GM12891 (cell line): ENCODE measurements at regions not wholly inside any gene's neighbourhood (a gene's known extent, or its start where the extent isn't known, plus 50 kb on each side); places are given as distances from the start of the nearest gene placed in this dataset.
"Not testable (repeated sequence)": the region's sequence is repeated elsewhere in the genome, so short reads cannot be mapped to it uniquely, and the experiment has no call there.

Experiments used
- DNase-seq: peaks from one replicate; pipeline ENCODE4 v3.0.0; 2011; ENCODE audit warnings: low spot score; ENCODE audit not compliant: insufficient read length
- FAIRE-seq: peaks from 2 replicates; lab custom pipeline; 2011; peaks lifted over from hg19 to GRCh38; lab: Jason Lieb, UNC
- PAX5 ChIP-seq: IDR thresholded peaks from 2 replicates; pipeline ENCODE4 v1.6.1; 2011; ENCODE audit warnings: low read length, moderate library complexity, mild to moderate bottlenecking; ENCODE audit not compliant: insufficient read depth, severe bottlenecking
- POLR2A ChIP-seq: IDR thresholded peaks from 2 replicates; pipeline ENCODE4 v1.6.1; 2011; ENCODE audit warnings: low read depth, low read length, control low read depth
- POLR2AphosphoS5 ChIP-seq: IDR thresholded peaks from 2 replicates; pipeline ENCODE4 v1.6.1; 2011; ENCODE audit warnings: low read depth, low read length, control low read depth
- POU2F2 ChIP-seq: IDR thresholded peaks from 2 replicates; pipeline ENCODE4 v1.6.1; 2011; ENCODE audit warnings: low read depth, mild to moderate bottlenecking, control low read depth, low read length, moderate library complexity
- SPI1 ChIP-seq: IDR thresholded peaks from 2 replicates; pipeline ENCODE4 v1.6.1; 2011; ENCODE audit warnings: low read depth, low read length, control low read depth
- TAF1 ChIP-seq: IDR thresholded peaks from 2 replicates; pipeline ENCODE4 v1.6.1; 2011; ENCODE audit warnings: low read depth, low read length, control low read depth

DNA sequence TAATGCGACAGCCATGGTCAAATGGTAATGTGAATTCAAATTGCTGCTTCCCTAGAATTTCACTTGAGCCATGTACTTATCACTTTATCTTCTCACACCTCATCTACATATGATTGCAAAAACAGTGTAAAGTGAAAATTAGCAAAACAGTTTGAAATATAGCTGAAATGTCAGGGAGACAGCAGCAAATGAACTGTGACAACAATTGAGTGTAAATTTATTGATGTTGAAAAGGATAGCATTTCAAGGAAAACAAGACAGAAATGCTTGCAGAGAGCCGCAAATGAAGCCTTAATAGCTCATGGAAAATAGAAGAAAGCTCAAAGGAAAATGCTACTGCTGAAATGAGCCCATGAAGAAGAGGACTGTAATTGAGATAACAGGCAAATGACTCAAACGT lies 516.2 kb upstream of the POT1 start:
- FAIRE-seq (no peak), DNase-seq (no peak)
- TF ChIP-seq POLR2AphosphoS5 (no peak), TAF1 (no peak), POLR2A (no peak), POU2F2 (no peak), PAX5 (no peak), SPI1 (no peak)

DNA sequence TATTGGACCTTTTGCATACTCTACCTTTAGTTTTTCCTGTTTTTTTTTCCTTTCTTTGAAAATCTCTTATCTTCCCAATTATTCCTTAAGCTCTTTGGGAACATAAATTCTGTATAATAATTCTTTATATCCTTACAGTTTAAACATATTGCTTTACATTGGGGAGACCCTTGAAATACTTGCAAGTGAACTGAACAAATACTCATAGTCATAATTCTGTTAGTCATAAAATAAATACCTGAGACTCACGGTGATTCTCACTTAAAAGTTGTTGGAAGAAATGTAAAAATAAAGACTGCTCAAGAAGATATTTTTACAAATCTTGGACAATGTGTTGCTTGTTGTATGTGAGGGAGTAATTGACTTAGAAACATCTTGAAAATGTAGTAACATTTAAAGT lies 515.2 kb upstream of the POT1 start:
- DNase-seq = no peak
- no peak for FAIRE-seq
- no peak for TF ChIP-seq PAX5
- no peak for TF ChIP-seq TAF1
- TF ChIP-seq POLR2AphosphoS5 = no peak
- TF ChIP-seq SPI1 = no peak
- no peak for TF ChIP-seq POU2F2
- no peak for TF ChIP-seq POLR2A

DNA sequence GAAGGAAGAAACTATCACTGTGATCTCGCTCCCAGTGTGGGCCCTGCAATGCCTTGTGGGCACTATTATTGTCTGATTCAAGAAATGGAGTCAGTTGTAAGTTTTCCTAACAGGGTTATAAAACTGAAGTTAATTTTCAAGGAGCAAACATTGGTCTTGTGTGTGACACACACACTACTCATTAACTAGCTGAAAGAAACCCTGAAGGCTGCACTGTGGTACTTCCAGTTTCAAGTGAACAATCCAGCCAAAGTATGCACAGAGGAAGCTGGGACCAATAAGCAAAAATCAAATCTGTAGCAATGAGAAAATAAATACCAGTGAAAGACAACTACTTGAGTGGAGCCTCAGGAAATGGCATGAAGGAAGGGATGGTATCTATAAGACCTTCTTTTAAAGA lies 506.6 kb upstream of the POT1 start:
- no peak for FAIRE-seq
- DNase-seq = no peak
- TF ChIP-seq SPI1 (no peak), TAF1 (no peak), POU2F2 (no peak), POLR2AphosphoS5 (no peak), PAX5 (no peak), POLR2A (no peak)

DNA sequence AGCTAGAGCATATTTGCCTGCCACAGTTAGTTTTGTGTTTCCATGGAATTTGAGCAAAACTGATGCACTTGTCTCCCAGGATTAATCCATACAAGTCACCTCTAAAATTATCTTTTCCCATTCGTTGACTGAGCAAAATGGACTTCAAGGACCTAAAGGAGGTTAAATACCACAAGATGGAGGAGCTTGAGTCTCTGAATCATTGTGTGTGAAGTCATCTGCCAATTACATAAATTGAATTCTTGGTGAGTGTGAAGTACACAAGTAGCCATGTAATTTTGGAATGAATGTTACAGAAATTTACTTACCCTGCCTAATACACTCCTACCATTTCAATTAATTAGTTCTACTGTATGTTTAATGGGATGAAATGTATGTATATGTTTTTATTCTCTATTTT lies 501.7 kb upstream of the POT1 start:
- TF ChIP-seq PAX5 (no peak), POLR2AphosphoS5 (no peak), POU2F2 (no peak), SPI1 (no peak), TAF1 (no peak), POLR2A (no peak)
- FAIRE-seq = no peak
- no peak for DNase-seq

DNA sequence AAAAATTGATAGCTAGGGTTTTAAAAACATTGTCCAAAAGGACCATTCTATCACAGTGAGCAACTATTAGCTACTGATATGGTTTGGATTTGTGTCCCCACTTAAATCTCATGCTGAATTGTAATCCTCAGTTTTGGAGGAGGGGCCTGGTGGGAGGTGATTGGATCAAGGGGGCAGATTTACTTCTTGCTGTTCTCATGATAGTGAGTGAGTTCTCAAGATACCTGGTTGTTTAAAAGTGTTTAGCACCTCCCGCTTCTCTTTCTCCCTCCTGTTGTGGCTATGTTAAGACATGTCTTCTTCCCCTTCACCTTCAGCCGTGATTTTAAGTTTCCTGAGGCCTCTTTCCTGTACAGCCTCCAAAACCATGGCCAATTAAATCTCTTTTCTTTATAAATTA lies 500.4 kb upstream of the POT1 start:
- FAIRE-seq (no peak), DNase-seq (no peak)
- TF ChIP-seq POLR2AphosphoS5 (no peak), TAF1 (no peak), POLR2A (no peak), PAX5 (no peak), SPI1 (no peak)

DNA sequence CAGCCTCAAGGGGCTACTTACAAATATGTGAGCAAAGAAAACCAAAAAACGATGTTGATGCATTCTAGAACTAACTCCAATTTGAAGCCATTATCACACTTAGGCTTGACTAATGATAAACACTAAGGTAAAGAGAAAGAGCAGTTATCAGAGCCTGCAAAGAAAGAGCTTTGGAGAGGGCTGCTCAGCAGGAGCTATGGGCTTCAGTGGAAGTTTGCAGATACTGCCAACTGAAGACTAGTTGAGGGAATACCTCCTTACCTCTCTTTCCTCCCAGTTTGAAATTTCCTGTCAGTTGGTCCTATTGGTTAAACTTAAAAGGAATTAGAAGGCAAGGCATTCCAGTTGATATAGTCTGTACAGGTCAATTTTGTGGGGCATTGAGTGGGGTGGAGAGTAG lies 498.1 kb upstream of the POT1 start:
- TF ChIP-seq POLR2A (no peak), POLR2AphosphoS5 (no peak), POU2F2 (no peak), TAF1 (no peak), SPI1 (no peak), PAX5 (no peak)
- FAIRE-seq (no peak), DNase-seq (no peak)

DNA sequence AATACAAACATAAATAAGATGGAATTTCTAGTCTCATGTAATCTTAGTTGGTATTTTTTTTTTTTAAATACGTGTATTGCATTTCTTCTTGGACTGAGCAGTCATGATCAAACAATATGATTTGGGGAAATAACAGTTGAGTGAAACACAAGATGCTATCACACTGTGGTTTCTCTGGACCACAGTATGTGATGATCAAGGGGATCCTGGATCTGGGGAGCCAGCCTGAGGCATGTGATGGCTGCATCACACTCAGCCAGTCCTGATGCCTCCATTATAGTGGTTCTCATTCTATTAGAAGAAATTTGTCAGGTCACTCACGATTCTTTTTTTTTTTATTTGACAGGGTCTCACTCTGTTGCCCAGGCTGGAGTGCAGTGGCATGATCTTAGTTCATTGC lies 495.9 kb upstream of the POT1 start:
- TF ChIP-seq TAF1 (no peak), SPI1 (no peak), POLR2AphosphoS5 (no peak), POLR2A (no peak), POU2F2 (no peak), PAX5 (no peak)
- FAIRE-seq (no peak), DNase-seq (no peak)

DNA sequence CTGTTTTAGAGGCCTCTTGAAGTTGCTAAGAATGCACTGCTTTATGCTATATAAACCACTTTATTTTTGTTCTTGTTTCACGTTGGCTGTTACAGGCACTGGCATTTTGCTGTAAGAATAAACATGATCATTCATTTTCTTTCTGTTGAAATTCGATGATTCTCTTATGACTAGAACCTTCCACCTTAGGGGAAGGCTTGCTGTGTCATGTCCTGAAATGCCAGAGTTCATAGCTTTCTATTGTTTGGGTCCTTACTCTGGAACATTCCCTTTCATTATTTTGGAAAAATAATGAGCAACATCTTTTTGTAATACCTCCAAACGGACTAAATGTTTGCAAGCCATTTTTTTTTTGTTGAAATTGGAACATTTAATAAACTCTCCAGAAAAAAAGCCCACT lies 495.1 kb upstream of the POT1 start:
- TF ChIP-seq POLR2A = no peak
- TF ChIP-seq TAF1 = no peak
- no peak for TF ChIP-seq SPI1
- TF ChIP-seq PAX5 = no peak
- TF ChIP-seq POU2F2 = no peak
- DNase-seq (no peak), FAIRE-seq (no peak)

DNA sequence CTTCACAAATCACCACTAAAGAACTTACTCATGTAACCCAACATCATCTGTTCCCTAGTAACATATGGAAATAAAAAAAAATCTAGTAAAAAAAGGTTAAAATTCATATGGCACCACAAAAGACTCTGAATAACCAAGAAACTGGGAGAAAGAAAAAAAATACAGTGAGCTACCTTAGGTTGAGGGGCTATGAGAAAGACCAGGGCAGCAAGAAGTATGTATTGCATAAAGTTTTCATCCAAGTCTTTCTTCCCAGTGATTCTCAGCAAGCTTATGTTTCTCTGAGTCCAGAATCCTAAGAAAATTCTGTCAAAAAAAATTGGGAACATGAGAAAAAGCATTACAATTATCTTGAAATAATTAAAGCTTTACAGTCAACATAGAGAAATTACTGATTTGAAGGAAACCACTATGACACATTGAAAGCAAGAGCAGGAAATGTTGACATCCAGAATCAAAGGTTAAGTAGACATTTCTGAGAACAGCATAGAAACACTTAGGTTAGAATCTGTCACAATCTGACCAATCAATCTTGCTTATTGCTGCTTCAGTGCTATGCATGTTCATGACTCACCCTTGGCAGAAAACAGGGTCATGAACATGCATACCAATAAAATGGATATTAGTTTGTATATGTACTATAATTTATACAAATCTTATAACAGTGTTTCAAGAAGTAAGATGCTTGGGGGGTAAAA lies 494.0 kb upstream of the POT1 start:
- DNase-seq (no peak), FAIRE-seq (no peak)
- TF ChIP-seq POLR2AphosphoS5 = no peak

DNA sequence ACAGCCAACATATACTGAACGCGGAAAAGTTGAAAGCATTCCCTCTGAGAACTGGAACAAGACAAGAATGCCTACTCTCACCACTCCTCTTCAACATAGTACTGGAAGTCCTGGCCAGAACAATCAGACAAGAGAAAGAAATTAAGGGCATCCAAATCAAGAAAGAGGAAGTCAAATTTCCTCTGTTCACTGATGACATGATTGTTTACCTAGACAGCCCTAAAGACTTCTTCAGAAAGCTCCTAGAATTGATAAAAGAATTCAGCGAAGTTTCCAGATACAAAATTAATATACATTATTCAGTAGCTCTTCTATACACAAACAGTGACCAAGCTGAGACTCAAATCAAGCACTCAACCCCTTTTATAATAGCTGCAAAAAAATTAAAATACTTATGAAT lies 491.8 kb upstream of the POT1 start:
- FAIRE-seq, DNase-seq: not testable (repeated sequence)

DNA sequence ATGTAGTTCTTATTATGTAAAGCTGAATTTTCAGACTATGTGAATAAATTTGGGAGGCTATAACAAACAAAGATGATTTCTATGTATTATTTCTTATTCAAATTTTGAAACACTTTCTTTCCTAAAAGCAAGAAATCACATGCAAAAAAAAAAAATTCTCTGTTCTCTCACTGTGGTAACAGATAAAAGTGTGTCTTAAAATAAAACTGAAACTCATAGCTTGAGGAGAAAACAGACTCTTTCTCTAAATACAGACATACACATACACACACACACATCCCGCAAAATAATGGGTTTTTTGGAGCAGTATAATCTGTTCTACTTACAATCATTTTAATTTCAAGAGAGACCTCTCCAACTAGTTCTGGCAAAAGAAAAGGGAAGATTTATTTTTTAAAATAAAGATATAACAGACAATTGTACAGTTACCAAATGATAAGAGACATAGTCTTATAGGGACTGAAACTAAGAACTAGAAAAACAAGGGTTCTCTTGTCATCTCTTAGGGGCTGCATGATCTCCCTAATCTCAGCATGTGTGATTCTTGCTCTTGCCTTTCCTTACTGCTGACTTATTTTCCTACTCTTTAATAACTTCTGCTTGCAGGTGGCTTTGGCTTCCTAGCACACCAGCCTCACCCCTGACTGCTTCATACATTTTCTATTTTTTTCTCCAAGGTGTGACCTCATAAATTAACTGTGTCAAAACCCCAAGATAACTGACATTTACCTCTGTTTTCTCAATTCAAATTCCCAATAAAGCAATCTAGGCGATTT lies 483.5 kb upstream of the POT1 start:
- FAIRE-seq (no peak), DNase-seq (no peak)
- no peak for TF ChIP-seq POU2F2
- no peak for TF ChIP-seq PAX5
- TF ChIP-seq POLR2A = no peak
- no peak for TF ChIP-seq POLR2AphosphoS5
- TF ChIP-seq TAF1 = no peak
- no peak for TF ChIP-seq SPI1
